CD4-positive, alpha-beta T cell treated with Interleukin-4 for 1 hour (primary cell): ENCODE measurements at regions not wholly inside any gene's neighbourhood (a gene's known extent, or its start where the extent isn't known, plus 50 kb on each side); places are given as distances from the start of the nearest gene placed in this dataset.

Source experiments
- DNase-seq, 2 donors: peaks; one replicate each; pipeline ENCODE4 v3.0.0-alpha.2; 2020 to 2022

- no peak for DNase-seq
Observed at GRCh38 chr6:113170454-113170853, 686.7 kb upstream of the MARCKS start.

GRCh38 chr6:113171882-113172281 is 685.3 kb upstream of the MARCKS start:
- no peak for DNase-seq

- DNase-seq, result no peak
Observed at GRCh38 chr6:113172531-113172966, 684.6 kb upstream of the MARCKS start.

- DNase-seq, result no peak
Observed at GRCh38 chr6:113178349-113178748, 678.8 kb upstream of the MARCKS start.

- no peak for DNase-seq
Observed at GRCh38 chr6:113181164-113181563, 676.0 kb upstream of the MARCKS start.

- no peak for DNase-seq
Observed at GRCh38 chr6:113182370-113183141, 674.6 kb upstream of the MARCKS start.

GRCh38 chr6:113184291-113184690 is 672.9 kb upstream of the MARCKS start:
- no peak for DNase-seq

- no peak for DNase-seq
Observed at GRCh38 chr6:113184736-113185135, 672.4 kb upstream of the MARCKS start.

GRCh38 chr6:113185299-113185698 is 671.8 kb upstream of the MARCKS start:
- DNase-seq, result no peak

- no peak for DNase-seq
Observed at GRCh38 chr6:113187661-113188060, 669.5 kb upstream of the MARCKS start.

- no peak for DNase-seq
Observed at GRCh38 chr6:113188962-113189361, 668.2 kb upstream of the MARCKS start.

- DNase-seq, result no peak
Observed at GRCh38 chr6:113190170-113190569, 667.0 kb upstream of the MARCKS start.

- DNase-seq, result no peak
Observed at GRCh38 chr6:113194090-113194489, 663.1 kb upstream of the MARCKS start.

- no peak for DNase-seq
Observed at GRCh38 chr6:113202852-113203714, 654.1 kb upstream of the MARCKS start.

- no peak for DNase-seq
Observed at GRCh38 chr6:113203715-113204110, 653.4 kb upstream of the MARCKS start.

- DNase-seq, result no peak
Observed at GRCh38 chr6:113205553-113205952, 651.6 kb upstream of the MARCKS start.

- DNase-seq, result no peak
Observed at GRCh38 chr6:113208726-113209125, 648.4 kb upstream of the MARCKS start.

- DNase-seq, result no peak
Observed at GRCh38 chr6:113209315-113209714, 647.8 kb upstream of the MARCKS start.

GRCh38 chr6:113211170-113211569 is 646.0 kb upstream of the MARCKS start:
- DNase-seq, result no peak

- no peak for DNase-seq
Observed at GRCh38 chr6:113219783-113220182, 637.4 kb upstream of the MARCKS start.

- DNase-seq, result no peak
Observed at GRCh38 chr6:113220832-113221231, 636.3 kb upstream of the MARCKS start.

- DNase-seq, result no peak
Observed at GRCh38 chr6:113221850-113222249, 635.3 kb upstream of the MARCKS start.

- no peak for DNase-seq
Observed at GRCh38 chr6:113246186-113246585, 611.0 kb upstream of the MARCKS start.

GRCh38 chr6:113248532-113248931 is 608.6 kb upstream of the MARCKS start:
- no peak for DNase-seq
